Stimulated activated effector memory CD8-positive, alpha-beta T cell treated with anti-CD3 and anti-CD28 coated beads, Interleukin-12 subunit alpha, Interleukin-12 subunit beta, amount 100 ng/mL, for 72 hours (primary cell): ENCODE measurements at regions not wholly inside any gene's neighbourhood (a gene's known extent, or its start where the extent isn't known, plus 50 kb on each side); places are given as distances from the start of the nearest gene placed in this dataset.

Source experiments
- ATAC-seq: fragments of 150-1000 bp; cut with Tn5 transposase; 2 replicates; pipeline ENCODE4 v1.10.0; 2021
- DNase-seq, 2 donors: peaks; one replicate each; pipeline ENCODE4 v3.0.0; 2021 to 2022; ENCODE audit warnings: low spot score in 2 of 2
- H3K27ac Mint-ChIP-seq: one replicate; pipeline ENCODE4 v1.8.0; 2022; ENCODE audit warnings: mild to moderate bottlenecking, mixed read lengths
- H3K36me3 Mint-ChIP-seq: one replicate; pipeline ENCODE4 v1.8.0; 2022; ENCODE audit warnings: mild to moderate bottlenecking, mixed read lengths
- H3K4me1 Mint-ChIP-seq: one replicate; pipeline ENCODE4 v1.8.0; 2022; ENCODE audit warnings: mixed read lengths
- H3K4me3 Mint-ChIP-seq: one replicate; pipeline ENCODE4 v1.8.0; 2022; ENCODE audit warnings: mild to moderate bottlenecking, mixed read lengths
- H3K9me3 Mint-ChIP-seq: one replicate; pipeline ENCODE4 v1.8.0; 2022; ENCODE audit warnings: mixed read lengths

- H3K36me3 Mint-ChIP-seq, result no peaks in the 10 kb centered on the region
- no peaks in the 10 kb centered on the region for H3K4me1 Mint-ChIP-seq
- H3K27ac Mint-ChIP-seq, result no peak overlapping the region
- ATAC-seq (no peak), DNase-seq (no peak)
- H3K9me3 Mint-ChIP-seq, result peaks cover 3% of the 10 kb centered on the region
- no peak overlapping the region for H3K4me3 Mint-ChIP-seq
Observed at GRCh38 chr5:93300309-93300923, 280.6 kb downstream of the NR2F1-AS1 start.

DNA sequence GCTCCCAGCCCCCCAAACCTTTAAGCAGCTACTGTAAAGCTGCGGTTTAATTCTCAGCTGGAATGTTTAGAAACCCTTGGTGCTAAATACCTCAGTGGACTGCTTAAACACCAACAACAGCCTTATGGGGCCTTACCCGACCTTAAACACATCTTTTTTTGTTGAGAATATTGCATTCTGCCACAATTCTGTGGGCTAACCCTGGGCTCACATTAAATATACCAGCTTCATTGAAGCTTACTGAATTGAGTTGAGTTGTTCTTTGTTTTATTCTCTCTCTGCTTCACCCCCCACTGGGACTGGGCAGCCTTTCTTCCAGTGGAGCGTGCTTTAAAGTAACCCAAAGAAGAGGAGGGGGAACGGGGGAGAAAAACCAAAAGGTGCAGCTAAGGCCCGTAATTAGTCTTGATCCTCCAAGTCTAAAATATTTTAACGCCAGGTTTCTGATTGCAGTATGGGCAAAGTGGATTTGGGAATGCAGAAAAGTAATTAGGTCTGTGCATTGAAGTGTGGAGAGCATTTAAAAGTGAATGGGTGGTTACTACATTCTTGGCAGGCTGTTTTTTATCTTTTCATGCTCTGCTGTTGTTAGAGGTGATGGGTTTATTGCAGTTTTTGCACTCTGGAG is 281.2 kb downstream of the NR2F1-AS1 start:
- Mint-ChIP-seq H3K4me3 (no peak overlapping the region), H3K9me3 (peaks cover 3% of the 10 kb centered on the region), H3K27ac (no peak overlapping the region), H3K36me3 (no peaks in the 10 kb centered on the region), H3K4me1 (no peaks in the 10 kb centered on the region)
- DNase-seq, result no peak
- no peak for ATAC-seq

- DNase-seq, result no peak
- no peak overlapping the region for H3K4me3 Mint-ChIP-seq
- H3K36me3 Mint-ChIP-seq, result no peaks in the 10 kb centered on the region
- peaks cover 3% of the 10 kb centered on the region for H3K9me3 Mint-ChIP-seq
- no peak overlapping the region for H3K27ac Mint-ChIP-seq
- ATAC-seq, result no peak
- H3K4me1 Mint-ChIP-seq, result no peaks in the 10 kb centered on the region
Observed at GRCh38 chr5:93297116-93297515, 283.9 kb downstream of the NR2F1-AS1 start.

DNA sequence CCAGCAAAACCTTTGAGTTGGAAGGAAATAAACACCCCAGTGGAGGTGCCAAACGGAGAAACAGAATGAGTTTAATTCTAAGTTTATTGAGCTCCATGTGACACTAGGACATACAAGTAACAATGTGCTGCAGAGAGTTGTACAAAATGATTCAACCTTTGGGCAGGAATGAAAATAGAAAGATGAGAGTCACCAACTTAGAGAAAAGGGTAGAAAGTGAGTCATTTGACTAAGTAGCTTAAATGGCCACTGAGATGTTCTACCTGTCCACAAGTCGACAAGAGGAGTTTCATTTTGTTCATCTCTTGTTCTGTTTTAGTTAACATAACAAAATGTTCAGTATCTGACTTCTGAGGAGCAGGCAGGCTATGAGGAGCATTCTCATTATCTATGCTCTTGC is 284.7 kb downstream of the NR2F1-AS1 start:
- no peaks in the 10 kb centered on the region for H3K4me1 Mint-ChIP-seq
- ATAC-seq, result no peak

GRCh38 chr5:93294996-93295395 is 286.0 kb downstream of the NR2F1-AS1 start:
- Mint-ChIP-seq H3K36me3 (no peaks in the 10 kb centered on the region), H3K4me1 (no peaks in the 10 kb centered on the region), H3K27ac (no peak overlapping the region), H3K4me3 (no peak overlapping the region), H3K9me3 (peaks cover 3% of the 10 kb centered on the region)
- DNase-seq (no peak), ATAC-seq (no peak)

More for the DNA sequence above, 284.7 kb downstream of the NR2F1-AS1 start:
- Mint-ChIP-seq H3K4me3 (no peak overlapping the region), H3K9me3 (peaks cover 3% of the 10 kb centered on the region), H3K36me3 (no peaks in the 10 kb centered on the region), H3K27ac (no peak overlapping the region)
- no peak for DNase-seq

DNA sequence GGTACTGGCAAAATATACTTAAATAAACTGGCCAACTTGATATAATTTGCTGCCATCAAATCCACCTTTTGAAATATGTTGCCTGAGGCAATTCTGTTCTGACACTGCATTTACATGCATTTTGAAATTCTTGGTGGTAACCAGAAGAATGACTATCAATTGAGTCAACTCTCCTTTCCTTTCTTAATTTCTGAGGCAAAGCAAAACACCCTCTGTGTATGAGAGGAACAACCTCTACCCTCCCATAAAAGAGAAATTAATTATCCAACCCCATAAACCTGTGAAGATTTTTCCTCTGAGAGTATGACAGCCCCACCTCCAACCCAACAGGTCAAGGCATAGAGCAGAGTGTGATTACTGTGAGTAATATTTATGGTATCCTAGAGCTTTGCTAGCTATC is 286.8 kb downstream of the NR2F1-AS1 start:
- DNase-seq (no peak), ATAC-seq (no peak)
- Mint-ChIP-seq H3K4me3 (no peak overlapping the region), H3K9me3 (peaks cover 3% of the 10 kb centered on the region), H3K4me1 (no peaks in the 10 kb centered on the region), H3K36me3 (no peaks in the 10 kb centered on the region), H3K27ac (no peak overlapping the region)

- Mint-ChIP-seq H3K27ac (no peak overlapping the region), H3K4me3 (no peak overlapping the region), H3K36me3 (no peaks in the 10 kb centered on the region), H3K4me1 (no peaks in the 10 kb centered on the region), H3K9me3 (peaks cover 14% of the 10 kb centered on the region)
- DNase-seq (no peak), ATAC-seq (no peak)
Observed at GRCh38 chr5:93289942-93290341, 291.1 kb downstream of the NR2F1-AS1 start.

GRCh38 chr5:93285461-93285860 is 295.6 kb downstream of the NR2F1-AS1 start:
- Mint-ChIP-seq H3K27ac (no peak overlapping the region), H3K36me3 (no peaks in the 10 kb centered on the region), H3K4me1 (no peaks in the 10 kb centered on the region), H3K9me3 (peaks cover 14% of the 10 kb centered on the region), H3K4me3 (no peak overlapping the region)
- no peak for DNase-seq
- ATAC-seq, result no peak

GRCh38 chr5:93281980-93282772 is 298.8 kb downstream of the NR2F1-AS1 start:
- DNase-seq, result no peak
- Mint-ChIP-seq H3K9me3 (peaks cover 11% of the 10 kb centered on the region), H3K36me3 (no peaks in the 10 kb centered on the region)

GRCh38 chr5:93280518-93280917 is 300.5 kb downstream of the NR2F1-AS1 start:
- Mint-ChIP-seq H3K4me1 (no peaks in the 10 kb centered on the region), H3K9me3 (no peaks in the 10 kb centered on the region), H3K27ac (no peak overlapping the region), H3K36me3 (no peaks in the 10 kb centered on the region), H3K4me3 (no peak overlapping the region)
- DNase-seq (no peak), ATAC-seq (no peak)

More at GRCh38 chr5:93281980-93282772, 298.8 kb downstream of the NR2F1-AS1 start:
- Mint-ChIP-seq H3K4me1 (no peaks in the 10 kb centered on the region), H3K27ac (no peak overlapping the region), H3K4me3 (no peak overlapping the region)
- ATAC-seq, result no peak

DNA sequence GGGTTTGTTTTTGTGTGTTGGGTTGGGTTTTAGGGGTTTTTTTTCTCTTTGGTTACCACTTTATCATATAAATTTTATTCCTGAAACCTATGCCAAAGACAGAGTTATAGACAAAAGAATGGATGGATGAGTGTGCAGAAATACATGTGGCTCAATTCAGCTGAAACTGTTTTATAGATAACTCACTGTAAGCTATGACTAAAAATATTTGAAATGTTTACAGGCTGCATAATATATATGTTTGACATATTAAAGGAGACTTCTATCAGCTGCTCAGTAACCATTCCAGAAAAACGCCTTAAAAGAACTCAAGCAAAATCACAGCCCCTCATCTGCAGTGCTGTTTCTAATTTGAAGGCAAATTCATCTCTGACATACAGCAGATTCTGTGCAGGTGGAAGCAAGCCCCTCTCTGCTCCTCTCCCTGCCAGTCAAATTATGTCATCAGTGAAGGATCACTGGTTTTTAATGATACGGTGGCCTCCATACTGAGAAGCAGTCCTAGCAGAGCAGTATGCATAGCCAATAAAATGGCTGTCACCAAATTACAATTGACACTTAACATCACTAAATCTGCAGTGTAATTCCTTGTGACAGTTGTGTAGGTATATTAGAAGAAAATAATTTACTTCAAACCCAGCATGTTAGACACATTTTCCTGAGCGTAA is 301.6 kb downstream of the NR2F1-AS1 start:
- no peak for DNase-seq
- no peaks in the 10 kb centered on the region for H3K9me3 Mint-ChIP-seq
- H3K4me1 Mint-ChIP-seq, result no peaks in the 10 kb centered on the region
- no peak for ATAC-seq
- no peaks in the 10 kb centered on the region for H3K36me3 Mint-ChIP-seq
- no peak overlapping the region for H3K27ac Mint-ChIP-seq
- H3K4me3 Mint-ChIP-seq, result no peak overlapping the region

DNA sequence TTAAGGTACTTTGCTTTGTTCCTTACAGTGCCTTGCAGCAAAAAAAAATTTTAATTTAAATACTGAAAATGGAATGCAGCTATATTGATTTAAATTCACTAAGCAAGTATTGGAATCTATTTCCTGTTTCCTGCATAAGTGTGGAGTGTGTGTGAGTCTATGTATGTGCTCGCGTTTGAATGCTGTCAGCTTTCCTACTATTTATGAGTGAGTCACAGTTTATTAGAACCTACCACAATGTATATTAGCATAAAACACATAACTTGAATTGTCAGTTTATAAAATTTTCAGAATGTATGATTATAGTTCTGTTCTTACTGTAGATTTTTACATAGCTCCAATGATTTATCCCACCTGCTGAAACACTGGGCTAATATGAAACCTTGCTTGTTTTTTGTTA is 302.1 kb downstream of the NR2F1-AS1 start:
- Mint-ChIP-seq H3K4me3 (no peak overlapping the region), H3K9me3 (no peaks in the 10 kb centered on the region), H3K36me3 (no peaks in the 10 kb centered on the region), H3K4me1 (no peaks in the 10 kb centered on the region), H3K27ac (no peak overlapping the region)
- no peak for DNase-seq
- ATAC-seq, result no peak

DNA sequence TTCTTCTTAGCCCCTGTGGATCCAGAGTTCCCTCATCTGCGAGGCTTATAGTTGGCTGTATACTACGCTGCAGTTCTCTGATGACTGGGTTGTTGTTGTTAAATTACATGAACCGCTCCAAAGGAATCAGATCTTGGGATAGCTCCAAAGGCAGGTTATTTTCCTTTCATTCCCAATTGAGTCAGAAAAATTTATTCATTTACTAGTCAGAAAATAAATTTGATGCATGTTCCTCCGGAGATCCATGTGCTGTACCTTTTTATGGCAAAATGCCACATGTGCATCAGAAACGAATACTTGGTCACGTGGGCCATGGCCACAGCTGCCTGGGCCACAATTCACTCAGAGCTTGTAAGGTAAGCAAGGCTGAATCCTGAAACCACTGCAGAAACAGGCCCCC is 304.0 kb downstream of the NR2F1-AS1 start:
- ATAC-seq, result no peak
- H3K27ac Mint-ChIP-seq, result no peak overlapping the region
- H3K4me1 Mint-ChIP-seq, result no peaks in the 10 kb centered on the region
- H3K4me3 Mint-ChIP-seq, result no peak overlapping the region
- no peaks in the 10 kb centered on the region for H3K36me3 Mint-ChIP-seq
- H3K9me3 Mint-ChIP-seq, result no peaks in the 10 kb centered on the region
- no peak for DNase-seq

- DNase-seq (no peak), ATAC-seq (no peak)
- no peaks in the 10 kb centered on the region for H3K9me3 Mint-ChIP-seq
Observed at GRCh38 chr5:93275376-93275775, 305.6 kb downstream of the NR2F1-AS1 start.

DNA sequence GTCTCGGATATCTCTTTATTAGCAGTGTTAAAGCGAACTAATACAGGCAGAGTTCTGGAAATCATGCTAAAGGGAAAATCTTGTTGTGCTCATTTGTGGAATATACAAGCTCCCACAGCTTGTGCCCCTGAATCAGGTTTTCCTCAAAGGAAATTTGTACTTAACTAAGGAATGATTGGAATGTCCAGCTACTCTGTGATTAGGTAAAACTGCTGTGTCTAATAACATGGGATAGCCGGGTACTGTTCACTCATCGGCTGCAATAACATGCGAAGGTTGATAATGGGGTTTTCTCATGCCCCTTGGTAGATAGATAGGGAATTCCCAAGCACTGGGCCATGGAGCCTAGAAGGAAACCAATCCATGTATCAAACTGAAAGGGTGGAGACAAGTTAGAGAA is 306.7 kb downstream of the NR2F1-AS1 start:
- ATAC-seq, result no peak
- no peak for DNase-seq
- Mint-ChIP-seq H3K4me3 (no peak overlapping the region), H3K27ac (no peak overlapping the region), H3K4me1 (no peaks in the 10 kb centered on the region), H3K36me3 (no peaks in the 10 kb centered on the region), H3K9me3 (no peaks in the 10 kb centered on the region)

More at GRCh38 chr5:93275376-93275775, 305.6 kb downstream of the NR2F1-AS1 start:
- Mint-ChIP-seq H3K4me3 (no peak overlapping the region), H3K4me1 (no peaks in the 10 kb centered on the region), H3K27ac (no peak overlapping the region), H3K36me3 (no peaks in the 10 kb centered on the region)
